Vagina (tissue), 2 donors: ENCODE measurements at regions not wholly inside any gene's neighbourhood (a gene's known extent, or its start where the extent isn't known, plus 50 kb on each side); places are given as distances from the start of the nearest gene placed in this dataset.

Source experiments
- POLR2A ChIP-seq, 2 donors: fragments of 450-650 bp; IDR thresholded peaks; one replicate each; pipeline ENCODE4 v1.6.1; 2017; ENCODE audit warnings: antibody characterized with exemption in 2 of 2, mild to moderate bottlenecking in 2 of 2, moderate library complexity in 2 of 2
- TF ChIP-seq, protein P1 (sequence below), 3 experiments: fragments of 450-650 bp in 2 of 3; fragments of 200-600 bp in 1 of 3; sonication (generic) in 1 of 3; IDR thresholded peaks; one replicate each; pipeline ENCODE4 v1.5.1; 2017 to 2019; ENCODE audit warnings: antibody characterized with exemption in 3 of 3, mild to moderate bottlenecking in 2 of 3, moderate library complexity in 2 of 3

DNA sequence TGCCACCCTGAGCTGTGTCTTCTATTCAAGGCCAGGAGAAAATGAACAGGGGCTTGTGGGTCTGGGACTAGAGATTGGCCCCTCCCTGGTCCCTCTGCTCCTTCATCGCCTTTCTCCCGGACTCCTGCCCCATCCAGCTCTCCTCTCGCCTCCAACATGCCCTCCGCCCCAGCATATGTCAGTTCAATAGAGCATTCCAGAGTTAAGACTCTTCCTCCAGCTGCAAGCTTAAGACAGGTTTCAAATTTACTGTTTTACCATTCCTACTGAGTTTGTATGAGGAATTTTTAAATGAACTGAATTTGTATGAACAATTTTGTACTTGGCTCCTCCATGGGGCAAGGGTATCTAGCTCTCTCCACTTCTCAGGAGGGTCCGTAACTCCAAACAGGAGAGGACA is 195.6 kb downstream of the TBC1D2B start:
- TF ChIP-seq, protein P1, sequence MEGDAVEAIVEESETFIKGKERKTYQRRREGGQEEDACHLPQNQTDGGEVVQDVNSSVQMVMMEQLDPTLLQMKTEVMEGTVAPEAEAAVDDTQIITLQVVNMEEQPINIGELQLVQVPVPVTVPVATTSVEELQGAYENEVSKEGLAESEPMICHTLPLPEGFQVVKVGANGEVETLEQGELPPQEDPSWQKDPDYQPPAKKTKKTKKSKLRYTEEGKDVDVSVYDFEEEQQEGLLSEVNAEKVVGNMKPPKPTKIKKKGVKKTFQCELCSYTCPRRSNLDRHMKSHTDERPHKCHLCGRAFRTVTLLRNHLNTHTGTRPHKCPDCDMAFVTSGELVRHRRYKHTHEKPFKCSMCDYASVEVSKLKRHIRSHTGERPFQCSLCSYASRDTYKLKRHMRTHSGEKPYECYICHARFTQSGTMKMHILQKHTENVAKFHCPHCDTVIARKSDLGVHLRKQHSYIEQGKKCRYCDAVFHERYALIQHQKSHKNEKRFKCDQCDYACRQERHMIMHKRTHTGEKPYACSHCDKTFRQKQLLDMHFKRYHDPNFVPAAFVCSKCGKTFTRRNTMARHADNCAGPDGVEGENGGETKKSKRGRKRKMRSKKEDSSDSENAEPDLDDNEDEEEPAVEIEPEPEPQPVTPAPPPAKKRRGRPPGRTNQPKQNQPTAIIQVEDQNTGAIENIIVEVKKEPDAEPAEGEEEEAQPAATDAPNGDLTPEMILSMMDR (IDR thresholded peaks at IDR 0.05): no peak
- TF ChIP-seq POLR2A (IDR thresholded peaks at IDR 0.05): no peak
